GM12864 (cell line): ENCODE measurements at regions not wholly inside any gene's neighbourhood (a gene's known extent, or its start where the extent isn't known, plus 50 kb on each side); places are given as distances from the start of the nearest gene placed in this dataset.

Experiments used
- DNase-seq: peaks from one replicate; pipeline ENCODE4 v3.0.0-alpha.2; 2011; ENCODE audit warnings: low read depth
- H3K4me3 ChIP-seq: 2 replicates; pipeline ENCODE4 v1.5.1; 2011; ENCODE audit warnings: mild to moderate bottlenecking, low read depth, low read length, control low read depth
- CTCF ChIP-seq: IDR thresholded peaks from 2 replicates; pipeline ENCODE4 v1.5.1; 2011; ENCODE audit warnings: low read depth, mild to moderate bottlenecking, moderate library complexity, low read length, control low read depth, inconsistent platforms; ENCODE audit errors: missing control alignments

GRCh38 chrX:149060921-149061320 lies 444.2 kb downstream of the IDS start:
- DNase-seq = no peak
- no peak for TF ChIP-seq CTCF
- no peak overlapping the region for H3K4me3 ChIP-seq
